SJCRH30 (cell line): ENCODE measurements at regions not wholly inside any gene's neighbourhood (a gene's known extent, or its start where the extent isn't known, plus 50 kb on each side); places are given as distances from the start of the nearest gene placed in this dataset.
"Not testable (repeated sequence)": the region's sequence is repeated elsewhere in the genome, so short reads cannot be mapped to it uniquely, and the experiment has no call there.

Experiments used
- DNase-seq, 2 experiments: peaks; one replicate each; pipeline ENCODE4 v3.0.0-alpha.2; 2015 to 2020
- H3K27ac ChIP-seq: fragments of 250-450 bp; sonication (Bioruptor Pico); 2 replicates; pipeline ENCODE4 v1.5.1; 2020; ENCODE audit warnings: mild to moderate bottlenecking, moderate library complexity
- H3K27me3 ChIP-seq: fragments of 250-450 bp; sonication (Bioruptor Pico); 2 replicates; pipeline ENCODE4 v1.5.1; 2020; ENCODE audit warnings: mild to moderate bottlenecking, moderate library complexity
- H3K36me3 ChIP-seq: fragments of 250-450 bp; sonication (Bioruptor Pico); 2 replicates; pipeline ENCODE4 v1.5.1; 2020; ENCODE audit warnings: mild to moderate bottlenecking, moderate library complexity
- H3K4me1 ChIP-seq: fragments of 250-450 bp; sonication (Bioruptor Pico); 2 replicates; pipeline ENCODE4 v1.5.1; 2020; ENCODE audit warnings: mild to moderate bottlenecking, moderate library complexity
- H3K4me3 ChIP-seq: fragments of 250-450 bp; sonication (Bioruptor Pico); 2 replicates; pipeline ENCODE4 v1.5.1; 2020; ENCODE audit warnings: mild to moderate bottlenecking, moderate library complexity
- H3K9me3 ChIP-seq: fragments of 250-450 bp; sonication (Bioruptor Pico); replicated peaks from 2 replicates; pipeline ENCODE4 v1.5.1; 2020; ENCODE audit warnings: mild to moderate bottlenecking, moderate library complexity

GRCh38 chr18:51486735-51487366 lies 289.4 kb upstream of the MEX3C start:
- H3K36me3 ChIP-seq, result no peaks in the 10 kb centered on the region
- H3K27me3 ChIP-seq, result no peaks in the 10 kb centered on the region
- H3K4me3 ChIP-seq, result no peak overlapping the region
- peaks cover 4% of the 10 kb centered on the region; the same call in 1 of the 2 replicates for H3K4me1 ChIP-seq
- no peak for DNase-seq
- no peak overlapping the region for H3K27ac ChIP-seq
- H3K9me3 ChIP-seq, result no peaks in the 10 kb centered on the region

GRCh38 chr18:51490417-51490816 lies 292.9 kb upstream of the MEX3C start:
- Histone ChIP-seq H3K36me3 (no peaks in the 10 kb centered on the region), H3K4me3 (no peak overlapping the region), H3K27ac (no peak overlapping the region), H3K9me3 (no peaks in the 10 kb centered on the region), H3K27me3 (no peaks in the 10 kb centered on the region), H3K4me1 (peaks cover 4% of the 10 kb centered on the region; the same call in 1 of the 2 replicates)
- no peak for DNase-seq

- DNase-seq, result no peak
- H3K36me3 ChIP-seq, result no peaks in the 10 kb centered on the region
- H3K9me3 ChIP-seq, result no peaks in the 10 kb centered on the region
- no peaks in the 10 kb centered on the region for H3K27me3 ChIP-seq
- no peak overlapping the region for H3K4me3 ChIP-seq
- H3K4me1 ChIP-seq, result peaks cover 4% of the 10 kb centered on the region; the same call in 1 of the 2 replicates
- H3K27ac ChIP-seq, result no peak overlapping the region
These were observed 293.4 kb upstream of the MEX3C start for GRCh38 chr18:51490860-51491259.

- DNase-seq, result no peak
- H3K36me3 ChIP-seq, result no peaks in the 10 kb centered on the region
- H3K9me3 ChIP-seq, result no peaks in the 10 kb centered on the region
- H3K27me3 ChIP-seq, result no peaks in the 10 kb centered on the region
- H3K4me3 ChIP-seq, result no peak overlapping the region
- peaks cover 4% of the 10 kb centered on the region; the same call in 1 of the 2 replicates for H3K4me1 ChIP-seq
- no peak overlapping the region for H3K27ac ChIP-seq
These were observed 294.3 kb upstream of the MEX3C start for GRCh38 chr18:51491678-51492372.

- DNase-seq, result no peak
- H3K36me3 ChIP-seq, result no peaks in the 10 kb centered on the region
- no peak overlapping the region for H3K4me3 ChIP-seq
- H3K27me3 ChIP-seq, result no peaks in the 10 kb centered on the region
- no peaks in the 10 kb centered on the region for H3K9me3 ChIP-seq
- no peak overlapping the region for H3K27ac ChIP-seq
- no peaks in the 10 kb centered on the region for H3K4me1 ChIP-seq
These were observed 300.8 kb upstream of the MEX3C start for GRCh38 chr18:51498085-51498855.

GRCh38 chr18:51503351-51503750 lies 305.9 kb upstream of the MEX3C start:
- Histone ChIP-seq H3K27ac (no peak overlapping the region), H3K4me1 (no peaks in the 10 kb centered on the region), H3K4me3 (no peak overlapping the region), H3K9me3 (no peaks in the 10 kb centered on the region), H3K36me3 (no peaks in the 10 kb centered on the region), H3K27me3 (no peaks in the 10 kb centered on the region)
- no peak for DNase-seq

- H3K4me3 ChIP-seq, result no peak overlapping the region
- no peaks in the 10 kb centered on the region for H3K36me3 ChIP-seq
- no peaks in the 10 kb centered on the region for H3K4me1 ChIP-seq
- H3K27ac ChIP-seq, result no peak overlapping the region
- H3K9me3 ChIP-seq, result no peaks in the 10 kb centered on the region
- no peaks in the 10 kb centered on the region for H3K27me3 ChIP-seq
- no peak for DNase-seq
These were observed 309.3 kb upstream of the MEX3C start for GRCh38 chr18:51506811-51507210.

- not testable (repeated sequence) for H3K27me3 ChIP-seq, H3K4me1 ChIP-seq, H3K27ac ChIP-seq, DNase-seq, H3K36me3 ChIP-seq, H3K9me3 ChIP-seq, H3K4me3 ChIP-seq
These were observed 310.9 kb upstream of the MEX3C start for GRCh38 chr18:51508410-51508809.

GRCh38 chr18:51510020-51510419 lies 312.5 kb upstream of the MEX3C start:
- Histone ChIP-seq H3K36me3 (no peaks in the 10 kb centered on the region), H3K27ac (no peak overlapping the region), H3K4me3 (no peak overlapping the region), H3K4me1 (no peaks in the 10 kb centered on the region), H3K27me3 (no peaks in the 10 kb centered on the region), H3K9me3 (no peaks in the 10 kb centered on the region)
- no peak for DNase-seq

GRCh38 chr18:51513517-51513916 lies 316.0 kb upstream of the MEX3C start:
- Histone ChIP-seq H3K4me3 (no peak overlapping the region), H3K9me3 (no peaks in the 10 kb centered on the region)
- DNase-seq, result no peak

GRCh38 chr18:51514128-51514527 lies 316.6 kb upstream of the MEX3C start:
- Histone ChIP-seq H3K27ac (no peak overlapping the region), H3K4me1 (no peaks in the 10 kb centered on the region), H3K27me3 (no peaks in the 10 kb centered on the region), H3K36me3 (no peaks in the 10 kb centered on the region), H3K9me3 (no peaks in the 10 kb centered on the region), H3K4me3 (no peak overlapping the region)
- DNase-seq, result no peak

More at GRCh38 chr18:51513517-51513916, 316.0 kb upstream of the MEX3C start:
- Histone ChIP-seq H3K4me1 (no peaks in the 10 kb centered on the region), H3K27me3 (no peaks in the 10 kb centered on the region), H3K27ac (no peak overlapping the region), H3K36me3 (no peaks in the 10 kb centered on the region)

- Histone ChIP-seq H3K4me3 (no peak overlapping the region), H3K27ac (no peak overlapping the region), H3K4me1 (no peaks in the 10 kb centered on the region), H3K27me3 (no peaks in the 10 kb centered on the region), H3K9me3 (no peaks in the 10 kb centered on the region), H3K36me3 (no peaks in the 10 kb centered on the region)
- DNase-seq, result no peak
These were observed 319.1 kb upstream of the MEX3C start for GRCh38 chr18:51516478-51517038.

- Histone ChIP-seq H3K27ac (no peak overlapping the region), H3K4me3 (no peak overlapping the region), H3K9me3 (no peaks in the 10 kb centered on the region), H3K27me3 (no peaks in the 10 kb centered on the region), H3K4me1 (no peaks in the 10 kb centered on the region), H3K36me3 (no peaks in the 10 kb centered on the region)
- DNase-seq, result no peak
These were observed 322.1 kb upstream of the MEX3C start for GRCh38 chr18:51519571-51519970.

GRCh38 chr18:51520676-51521180 lies 323.2 kb upstream of the MEX3C start:
- H3K4me3 ChIP-seq, result no peak overlapping the region
- H3K9me3 ChIP-seq, result no peaks in the 10 kb centered on the region
- H3K27me3 ChIP-seq, result no peaks in the 10 kb centered on the region
- no peak for DNase-seq
- H3K27ac ChIP-seq, result no peak overlapping the region
- peaks cover under 1% of the 10 kb centered on the region; the same call in 1 of the 2 replicates for H3K4me1 ChIP-seq
- H3K36me3 ChIP-seq, result no peaks in the 10 kb centered on the region

GRCh38 chr18:51522338-51522737 lies 324.9 kb upstream of the MEX3C start:
- Histone ChIP-seq H3K27ac (no peak overlapping the region), H3K27me3 (no peaks in the 10 kb centered on the region), H3K4me3 (no peak overlapping the region), H3K36me3 (no peaks in the 10 kb centered on the region), H3K4me1 (peaks cover 4% of the 10 kb centered on the region; the same call in 1 of the 2 replicates), H3K9me3 (no peaks in the 10 kb centered on the region)
- DNase-seq, result no peak
